GM21737 (cell line): ENCODE measurements at regions not wholly inside any gene's neighbourhood (a gene's known extent, or its start where the extent isn't known, plus 50 kb on each side); places are given as distances from the start of the nearest gene placed in this dataset.
"Not testable (repeated sequence)": the region's sequence is repeated elsewhere in the genome, so short reads cannot be mapped to it uniquely, and the experiment has no call there.

Source experiments
- ATAC-seq: cut with Tn5 transposase; IDR thresholded peaks from one replicate; pipeline ENCODE4 v1.9.1; 2021; ENCODE audit warnings: mild to moderate bottlenecking, moderate library complexity; ENCODE audit not compliant: unreplicated experiment

DNA sequence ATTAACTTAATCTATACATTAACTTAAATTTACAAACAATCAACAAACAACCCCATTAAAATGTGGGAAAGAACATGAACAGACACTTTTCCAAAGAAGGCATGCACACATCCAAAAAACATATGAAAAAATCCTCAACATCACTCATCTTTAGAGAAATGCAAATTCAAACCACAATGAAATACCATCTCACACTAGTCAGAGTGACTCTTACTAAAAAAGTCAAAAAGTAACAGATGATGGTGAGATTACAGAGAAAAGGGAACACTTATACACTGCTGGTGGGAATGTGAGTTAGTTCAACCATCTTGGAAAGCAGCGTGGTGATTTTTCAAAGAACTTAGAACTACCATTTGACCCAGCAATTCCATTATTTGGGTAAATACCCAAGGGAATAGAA is 759.2 kb upstream of the SLITRK1 start:
- ATAC-seq, result no peak

DNA sequence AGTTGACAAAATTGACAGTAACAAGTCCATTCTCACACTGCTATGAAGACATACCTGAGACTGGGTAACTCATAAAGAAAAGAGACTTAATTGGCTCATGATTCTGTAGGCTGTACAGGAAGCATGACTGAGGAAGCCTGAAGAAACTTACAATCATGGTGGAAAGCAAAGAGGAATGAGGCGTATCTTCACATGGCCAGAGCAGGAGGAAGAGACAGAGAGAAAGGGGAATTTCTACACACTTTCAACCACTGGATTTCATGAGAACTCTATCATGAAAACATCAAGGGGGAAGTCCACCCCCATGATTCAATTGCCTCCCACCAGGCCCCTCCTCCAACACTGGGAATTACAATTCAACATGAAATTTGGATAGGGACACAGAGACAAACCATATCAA is 758.4 kb upstream of the SLITRK1 start:
- ATAC-seq, result no peak

DNA sequence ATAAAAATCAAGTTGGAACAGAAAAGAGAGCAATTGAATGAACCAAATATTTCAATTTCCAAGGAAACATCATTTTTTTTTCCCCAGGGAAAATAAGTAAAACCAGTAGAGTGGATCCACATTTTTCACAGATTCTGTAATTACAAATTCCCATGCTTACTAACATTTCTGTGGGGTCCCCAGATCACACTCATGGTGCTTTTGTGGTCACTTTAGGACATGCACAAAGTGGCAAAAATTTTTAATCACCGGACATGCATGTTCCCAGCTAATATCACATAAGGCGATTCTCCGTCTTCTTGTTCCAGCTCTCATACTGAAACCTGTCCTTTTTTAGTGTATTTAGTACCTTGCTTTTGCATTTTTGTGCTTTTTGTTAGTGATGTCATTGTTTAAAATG is 748.2 kb upstream of the SLITRK1 start:
- no peak for ATAC-seq

GRCh38 chr13:84616864-84617263 is 734.6 kb upstream of the SLITRK1 start:
- no peak for ATAC-seq

GRCh38 chr13:84609716-84610115 is 727.4 kb upstream of the SLITRK1 start:
- ATAC-seq, result no peak

DNA sequence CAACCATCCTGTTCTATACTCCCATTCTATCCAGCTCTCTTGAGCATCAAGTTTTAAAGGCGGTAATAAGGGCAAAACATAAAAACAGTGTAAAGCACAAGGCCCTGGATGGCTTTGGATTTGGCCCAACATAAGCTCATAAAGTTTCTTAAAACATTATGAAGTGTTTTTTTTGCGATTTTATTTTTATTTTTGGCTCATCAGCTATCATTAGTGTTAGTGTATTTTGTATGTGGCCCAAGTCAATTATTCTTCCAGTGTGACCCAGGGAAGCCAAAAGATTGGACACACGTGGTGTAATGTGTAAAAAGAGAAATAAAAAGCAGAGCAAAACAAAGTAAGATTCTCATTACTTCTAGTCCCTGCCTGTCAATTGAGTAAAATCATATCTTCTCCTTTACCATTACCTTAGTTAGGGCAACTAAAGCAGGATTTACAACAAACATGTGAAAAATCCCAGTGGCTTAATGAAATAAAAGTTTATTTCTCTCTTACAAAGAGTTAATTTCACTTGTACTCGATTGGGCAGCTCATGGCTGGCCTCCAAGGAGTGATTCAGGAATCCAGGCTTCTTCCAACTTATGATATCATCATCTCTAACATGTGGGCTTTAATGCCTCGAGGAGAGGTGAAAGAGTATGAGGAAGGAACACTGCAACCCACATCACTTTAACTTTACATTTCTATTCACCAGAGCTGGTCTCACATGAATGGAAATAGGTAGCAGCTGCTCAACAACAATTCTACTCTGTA is 725.2 kb upstream of the SLITRK1 start:
- no peak for ATAC-seq

GRCh38 chr13:84606616-84607015 is 724.3 kb upstream of the SLITRK1 start:
- no peak for ATAC-seq

DNA sequence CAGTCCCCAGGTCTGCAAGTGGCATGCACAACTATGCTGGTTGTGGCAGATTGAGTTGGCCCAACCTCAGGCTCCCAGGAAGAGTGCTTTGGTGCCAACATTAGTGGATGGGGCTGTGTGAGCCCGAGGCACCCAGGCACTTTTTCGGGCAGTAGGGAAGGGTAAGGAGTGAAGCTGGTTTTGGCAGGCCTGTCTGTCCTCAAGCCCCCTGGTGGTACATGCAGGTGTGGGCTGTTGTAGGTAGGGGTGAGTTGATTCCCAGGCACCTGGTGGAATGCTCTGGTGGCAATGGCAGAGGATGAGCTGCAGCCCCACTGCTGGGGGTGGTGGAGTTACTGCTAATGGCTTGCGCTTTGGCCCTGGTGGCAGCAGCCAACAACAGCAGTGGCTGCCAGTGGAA is 723.7 kb upstream of the SLITRK1 start:
- no peak for ATAC-seq

DNA sequence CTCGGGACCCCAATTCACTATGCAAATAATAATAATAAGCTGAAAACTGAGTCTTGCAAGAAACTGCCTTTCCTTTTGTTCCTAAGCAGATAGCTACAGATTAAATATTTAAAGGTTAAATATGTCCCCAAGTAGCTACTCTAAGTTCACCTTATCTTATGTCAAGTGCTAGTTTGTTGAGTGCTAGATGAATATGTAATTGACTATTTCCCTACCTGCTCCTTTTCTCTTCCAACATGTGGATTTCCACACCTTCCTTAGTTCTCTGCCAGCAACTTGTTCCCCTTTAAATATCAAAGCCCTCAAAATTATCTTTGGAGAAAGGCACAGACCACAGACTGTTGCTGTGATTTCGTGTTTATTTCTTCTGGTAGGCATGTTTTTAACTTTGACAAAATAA is 709.2 kb upstream of the SLITRK1 start:
- no peak for ATAC-seq

GRCh38 chr13:84590663-84591062 is 708.4 kb upstream of the SLITRK1 start:
- no peak for ATAC-seq

GRCh38 chr13:84588023-84588422 is 705.7 kb upstream of the SLITRK1 start:
- no peak for ATAC-seq

DNA sequence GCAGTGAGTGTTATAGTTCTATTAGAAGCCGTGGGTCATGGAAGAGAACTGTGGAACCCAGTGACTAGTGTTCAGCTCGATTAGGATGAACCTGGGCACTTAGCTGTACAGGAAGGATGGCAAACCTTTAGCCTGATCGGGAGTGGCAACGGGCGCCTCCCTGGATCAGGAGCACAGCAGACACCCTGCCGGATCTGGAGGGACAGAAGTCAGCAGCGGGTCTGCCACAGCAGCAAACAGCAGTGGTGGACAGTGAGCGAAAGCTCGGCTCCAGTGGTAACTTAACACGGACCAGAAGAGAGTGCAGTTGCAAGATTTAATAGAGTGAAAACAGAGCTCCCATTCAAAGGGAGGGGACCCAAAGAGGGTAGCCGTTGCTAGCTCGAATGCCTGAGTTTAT is 697.6 kb upstream of the SLITRK1 start:
- ATAC-seq, result not testable (repeated sequence)

- no peak for ATAC-seq
Observed at GRCh38 chr13:84574851-84575250, 692.6 kb upstream of the SLITRK1 start.

- no peak for ATAC-seq
Observed at GRCh38 chr13:84571264-84571663, 689.0 kb upstream of the SLITRK1 start.

- no peak for ATAC-seq
Observed at GRCh38 chr13:84570831-84571230, 688.6 kb upstream of the SLITRK1 start.

DNA sequence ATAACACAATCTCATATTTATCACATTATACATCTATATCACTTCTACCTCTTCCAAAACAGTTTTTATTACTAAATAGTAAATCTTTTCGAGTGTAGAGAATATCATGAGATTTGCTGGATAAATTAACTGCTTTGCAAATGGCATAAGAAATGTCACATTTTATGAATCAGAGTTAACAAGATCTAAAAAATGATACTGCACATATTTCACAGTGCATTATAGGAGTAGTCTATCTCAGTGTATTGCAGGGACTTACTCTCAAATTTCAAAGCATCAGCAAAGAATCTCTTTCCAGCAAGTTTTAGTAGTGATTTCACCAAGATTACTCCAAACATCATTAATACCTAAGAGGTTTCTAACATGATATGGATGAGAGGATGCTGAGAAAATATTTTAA is 687.1 kb upstream of the SLITRK1 start:
- no peak for ATAC-seq

GRCh38 chr13:84567848-84568247 is 685.6 kb upstream of the SLITRK1 start:
- ATAC-seq, result no peak

GRCh38 chr13:84566780-84567179 is 684.5 kb upstream of the SLITRK1 start:
- no peak for ATAC-seq

DNA sequence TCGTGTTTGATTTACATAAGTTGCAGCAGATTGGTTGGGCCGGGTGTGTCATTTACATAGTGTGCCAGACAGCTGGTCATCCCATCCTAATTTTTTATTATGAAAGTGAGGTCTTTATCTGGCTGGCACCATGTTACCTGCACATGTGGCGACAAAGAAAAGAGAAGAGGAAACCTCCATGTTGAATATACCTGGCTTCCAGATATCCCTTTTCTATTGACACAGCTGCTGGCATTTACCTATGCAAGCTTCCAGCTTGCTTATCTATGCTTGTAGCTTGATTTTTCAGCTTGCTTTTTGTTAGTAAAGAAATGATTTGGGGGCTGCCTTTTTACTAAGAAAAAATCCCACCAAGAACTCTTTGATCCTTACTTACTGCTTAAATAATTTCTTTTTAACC is 681.3 kb upstream of the SLITRK1 start:
- ATAC-seq, result no peak

DNA sequence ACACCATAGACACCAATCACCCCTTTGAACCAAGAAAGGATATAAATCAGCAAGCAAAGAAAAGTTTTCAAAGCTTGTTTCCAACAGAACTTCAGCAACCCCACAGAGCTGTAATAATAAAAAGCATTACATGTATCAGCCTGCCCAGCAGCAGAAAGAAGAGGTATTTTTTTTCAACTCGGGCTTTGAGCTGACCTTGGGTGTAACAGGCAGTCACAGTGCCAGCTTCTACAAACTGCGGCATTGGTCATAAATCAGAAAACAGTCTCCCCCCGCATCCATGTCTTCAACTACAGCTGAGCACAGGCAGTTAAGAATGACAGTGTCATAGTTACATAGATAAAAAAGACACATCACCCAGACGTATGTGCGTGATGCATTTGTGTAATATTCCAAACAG is 671.0 kb upstream of the SLITRK1 start:
- no peak for ATAC-seq

DNA sequence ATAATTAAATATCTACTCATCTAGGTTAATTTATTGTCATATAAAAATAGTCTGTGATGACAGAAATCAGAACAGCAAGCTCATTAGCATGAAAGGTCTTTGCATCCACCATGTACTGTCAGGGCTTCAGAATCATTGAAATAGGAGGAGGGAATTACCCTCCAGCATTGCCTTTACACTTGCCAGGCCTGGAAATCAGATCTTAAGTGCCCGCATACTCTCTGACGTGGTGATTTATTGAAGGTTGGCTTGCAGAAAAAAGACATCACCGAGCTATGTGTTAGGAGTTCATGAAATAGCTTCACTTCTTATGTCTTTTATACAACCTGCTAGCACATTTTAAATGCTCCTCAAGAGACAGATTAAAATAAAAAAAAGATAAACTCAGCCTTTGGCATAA is 661.7 kb upstream of the SLITRK1 start:
- ATAC-seq, result no peak

DNA sequence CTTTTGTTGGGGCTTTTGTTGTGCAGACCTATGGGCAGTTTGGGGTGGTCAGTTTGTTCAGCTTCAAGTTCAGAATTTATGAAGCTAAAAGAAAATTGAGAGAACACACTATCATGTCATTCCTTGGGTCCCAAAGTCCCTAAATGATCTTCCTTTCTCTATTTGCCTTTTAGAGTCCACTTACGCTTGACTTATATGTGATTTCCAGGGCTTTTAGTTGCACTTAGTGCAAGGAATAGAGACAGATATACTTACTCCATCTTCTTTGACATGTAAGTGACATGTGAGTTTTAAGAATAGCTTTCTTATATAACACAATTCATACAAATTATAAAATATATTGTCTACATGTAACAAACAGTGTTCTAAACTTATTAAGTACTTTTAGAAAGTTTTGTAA is 660.1 kb upstream of the SLITRK1 start:
- no peak for ATAC-seq

DNA sequence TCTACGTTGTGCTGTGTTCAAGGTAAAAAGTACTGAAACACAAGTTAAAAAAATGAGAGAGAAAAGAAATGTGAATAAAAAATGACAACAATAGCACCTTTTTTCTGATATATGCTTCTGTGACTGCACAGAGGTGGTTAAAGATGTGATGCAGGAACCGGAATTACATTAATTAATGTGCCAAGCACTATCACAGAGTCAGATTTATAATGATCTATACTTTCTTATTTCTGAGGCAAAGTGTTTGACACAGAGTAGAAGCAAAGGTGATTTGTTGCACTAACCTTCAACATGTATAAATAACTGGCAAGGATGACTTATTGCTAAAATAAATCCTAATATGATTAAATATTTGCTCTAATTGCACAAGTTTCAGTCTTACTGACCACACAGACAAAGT is 654.6 kb upstream of the SLITRK1 start:
- ATAC-seq, result no peak
